Anterior cingulate cortex (tissue), 58 donors: ENCODE measurements at regions not wholly inside any gene's neighbourhood (a gene's known extent, or its start where the extent isn't known, plus 50 kb on each side); places are given as distances from the start of the nearest gene placed in this dataset.
"Not testable (repeated sequence)": the region's sequence is repeated elsewhere in the genome, so short reads cannot be mapped to it uniquely, and the experiment has no call there.

ENCODE experiments used
- DNase-seq, 58 donors: peaks; one replicate each; lab custom pipeline; 2025; lab: John Stamatoyannopoulos, UW

- DNase-seq, result no peak
Observed at GRCh38 chr20:22529150-22530019, 55.0 kb downstream of the FOXA2 start.

GRCh38 chr20:22526512-22527012, 57.8 kb downstream of the FOXA2 start:
- DNase-seq, result no peak

GRCh38 chr20:22525821-22526220, 58.6 kb downstream of the FOXA2 start:
- no peak for DNase-seq

- DNase-seq, result no peak
Observed at GRCh38 chr20:22525069-22525820, 59.1 kb downstream of the FOXA2 start.

GRCh38 chr20:22524393-22525015, 59.9 kb downstream of the FOXA2 start:
- no peak for DNase-seq

GRCh38 chr20:22523499-22524392, 60.6 kb downstream of the FOXA2 start:
- no peak for DNase-seq

- DNase-seq, result no peak
Observed at GRCh38 chr20:22523128-22523498, 61.3 kb downstream of the FOXA2 start.

- no peak for DNase-seq
Observed at GRCh38 chr20:22522701-22523100, 61.7 kb downstream of the FOXA2 start.

GRCh38 chr20:22521940-22522339, 62.4 kb downstream of the FOXA2 start:
- DNase-seq, result not testable (repeated sequence)

- no peak for DNase-seq
Observed at GRCh38 chr20:22520381-22520780, 64.0 kb downstream of the FOXA2 start.

GRCh38 chr20:22515264-22515663, 69.1 kb downstream of the FOXA2 start:
- DNase-seq, result no peak

GRCh38 chr20:22513574-22513973, 70.8 kb downstream of the FOXA2 start:
- DNase-seq, result no peak

- no peak for DNase-seq
Observed at GRCh38 chr20:22512911-22513489, 71.4 kb downstream of the FOXA2 start.

- no peak for DNase-seq
Observed at GRCh38 chr20:22511943-22512910, 72.1 kb downstream of the FOXA2 start.

- no peak for DNase-seq
Observed at GRCh38 chr20:22509843-22510147, 74.6 kb downstream of the FOXA2 start.

GRCh38 chr20:22509090-22509842, 75.1 kb downstream of the FOXA2 start:
- DNase-seq, result no peak

GRCh38 chr20:22508426-22508825, 75.9 kb downstream of the FOXA2 start:
- no peak for DNase-seq
